Suppressor macrophage (primary cell): ENCODE measurements at regions not wholly inside any gene's neighbourhood (a gene's known extent, or its start where the extent isn't known, plus 50 kb on each side); places are given as distances from the start of the nearest gene placed in this dataset.
"Not testable (repeated sequence)": the region's sequence is repeated elsewhere in the genome, so short reads cannot be mapped to it uniquely, and the experiment has no call there.

Experiments used
- DNase-seq, 4 experiments: peaks; one replicate each; pipeline ENCODE4 v3.0.0-alpha.2; 2020 to 2022

DNA sequence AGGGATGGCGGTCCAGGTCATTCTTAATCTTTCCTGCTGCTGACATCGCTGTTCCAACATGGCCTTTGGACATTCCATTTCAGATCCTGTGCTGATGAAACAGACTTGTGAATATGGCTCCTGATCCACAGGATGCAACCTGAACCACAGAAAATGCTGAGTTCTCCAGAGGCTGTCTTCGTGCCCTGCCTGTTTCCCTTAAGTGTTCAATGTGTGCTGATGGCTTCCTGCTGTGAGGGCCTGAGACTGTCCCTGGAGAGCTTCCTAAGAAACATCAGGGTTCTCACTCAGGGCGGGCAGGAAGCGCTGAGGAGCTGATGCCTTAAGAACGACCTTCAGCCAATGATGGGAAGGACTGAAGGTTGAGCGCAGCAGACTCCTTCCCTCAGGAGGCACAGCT lies 909.4 kb downstream of the UQCRFS1 start:
- no peak for DNase-seq

DNA sequence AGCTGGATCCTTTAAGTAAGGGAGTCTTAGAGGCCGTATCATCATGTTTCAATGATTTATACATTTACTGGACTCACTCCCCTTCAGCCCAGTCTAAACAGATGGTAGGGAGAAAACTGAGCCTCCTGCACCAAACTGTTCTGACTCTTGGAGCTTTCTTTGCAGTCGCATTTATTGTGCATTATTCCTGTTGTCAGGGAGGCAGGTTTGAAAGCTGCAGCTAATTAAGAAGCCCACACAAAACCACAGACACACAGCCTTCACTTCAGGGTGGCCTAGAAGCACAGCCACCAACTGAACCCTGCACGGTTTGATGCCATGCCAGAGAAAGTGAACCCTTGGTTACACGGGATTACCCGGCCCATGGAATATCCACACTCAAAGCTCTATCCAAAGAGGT lies 911.0 kb downstream of the UQCRFS1 start:
- DNase-seq = no peak

DNA sequence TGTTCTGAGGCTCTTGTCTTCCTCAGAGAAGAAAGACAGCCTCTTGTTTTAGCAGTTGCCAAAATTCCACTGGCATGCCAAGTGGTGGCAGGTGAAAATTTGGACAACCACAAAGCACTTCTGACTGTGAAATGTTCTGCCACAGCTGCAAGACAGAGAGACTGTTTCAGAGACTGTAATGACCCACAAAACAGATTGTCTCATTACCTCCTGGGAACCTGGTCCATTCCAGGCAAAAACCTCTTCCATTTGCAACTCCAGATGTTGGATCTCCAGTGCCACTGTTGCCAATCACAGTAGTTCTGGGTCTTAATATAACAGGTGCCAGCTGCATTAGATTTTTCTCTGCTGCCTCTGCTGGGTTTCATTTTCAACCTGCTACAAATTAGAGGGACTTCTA lies 911.5 kb downstream of the UQCRFS1 start:
- no peak for DNase-seq

DNA sequence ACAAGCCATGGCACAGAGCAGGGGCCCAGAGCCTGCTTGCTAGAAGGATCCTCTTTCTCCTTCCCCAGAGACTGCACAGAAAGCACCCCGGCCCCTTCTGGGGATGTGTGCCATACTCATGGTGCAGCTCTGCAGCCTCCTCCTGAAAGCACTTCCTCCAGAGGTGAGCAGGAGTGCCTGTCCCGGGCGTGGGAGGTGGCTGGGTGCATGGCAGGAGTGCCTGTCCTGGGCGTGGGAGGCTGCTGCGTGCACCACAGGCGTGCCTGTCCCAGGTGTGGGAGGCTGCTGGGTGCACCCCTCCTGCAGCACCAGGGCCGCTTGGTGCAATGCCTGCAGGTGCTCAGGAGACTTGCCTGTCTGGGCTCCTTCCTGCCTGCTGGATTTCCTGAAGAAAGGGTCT lies 913.3 kb downstream of the UQCRFS1 start:
- DNase-seq = no peak

DNA sequence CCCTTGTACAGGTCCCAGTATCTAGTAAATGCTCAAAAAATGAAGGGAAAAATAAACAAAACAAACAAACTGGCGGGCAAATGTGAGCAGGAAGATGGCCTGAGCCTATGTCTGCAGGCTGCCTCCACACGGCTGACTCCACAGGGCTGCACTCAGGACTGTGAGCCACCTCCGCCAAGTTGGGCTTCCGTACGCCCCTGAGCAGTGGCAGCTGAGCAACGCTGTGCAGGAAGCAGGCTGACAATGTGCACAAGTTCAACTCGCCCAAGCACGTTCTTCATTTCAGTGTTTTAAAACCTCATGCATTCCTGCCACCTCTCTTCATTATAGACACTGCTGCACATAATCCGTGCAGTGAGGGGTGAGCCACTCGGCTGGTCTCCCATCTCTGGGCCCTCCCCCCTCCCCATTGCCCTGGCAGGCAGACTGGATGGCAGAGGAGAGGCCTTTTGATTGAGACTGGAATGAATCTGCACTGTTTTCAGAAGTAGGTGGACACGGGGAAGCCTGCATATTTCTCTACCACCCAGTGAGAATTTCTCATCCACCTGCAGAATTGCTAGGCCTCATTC lies 915.3 kb downstream of the UQCRFS1 start:
- DNase-seq = no peak

DNA sequence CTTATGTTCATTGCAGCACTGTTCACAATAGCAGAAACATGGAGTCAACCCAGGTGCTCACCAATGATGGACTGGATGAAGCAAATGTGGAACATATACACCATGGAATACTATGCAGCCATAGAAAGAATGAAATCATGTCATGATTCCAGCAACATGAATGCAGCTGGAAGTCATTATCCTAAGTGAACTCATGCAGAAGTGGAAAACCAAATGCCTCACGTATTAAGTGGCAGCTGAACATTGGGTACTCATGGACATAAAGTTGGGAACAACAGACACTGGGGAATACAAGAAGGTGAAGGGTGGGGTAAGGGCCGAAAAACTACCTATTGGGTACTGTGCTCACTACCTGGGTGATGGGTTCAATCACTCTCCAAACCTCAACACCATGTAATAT lies 915.9 kb downstream of the UQCRFS1 start:
- DNase-seq = no peak

DNA sequence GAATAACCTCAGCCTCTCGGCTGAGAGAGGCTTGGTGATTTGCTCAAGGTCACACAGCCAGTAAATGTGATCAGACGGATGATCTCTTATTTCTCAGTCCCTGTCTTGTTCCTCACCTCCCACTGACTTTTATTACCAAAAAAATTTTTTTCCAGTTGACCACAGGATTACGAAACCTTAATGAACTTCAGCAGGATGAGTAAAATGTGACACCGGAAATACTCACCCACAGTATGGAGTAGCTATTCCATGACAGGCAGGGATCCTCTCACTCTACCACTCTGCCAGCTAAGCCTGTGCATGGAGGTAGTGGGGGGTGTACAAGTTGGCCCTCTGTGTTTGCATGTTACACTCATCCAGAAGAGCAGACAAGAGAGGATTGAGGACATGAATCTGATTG lies 916.4 kb downstream of the UQCRFS1 start:
- DNase-seq = peak in 1 of 4 experiments; percentile 15

DNA sequence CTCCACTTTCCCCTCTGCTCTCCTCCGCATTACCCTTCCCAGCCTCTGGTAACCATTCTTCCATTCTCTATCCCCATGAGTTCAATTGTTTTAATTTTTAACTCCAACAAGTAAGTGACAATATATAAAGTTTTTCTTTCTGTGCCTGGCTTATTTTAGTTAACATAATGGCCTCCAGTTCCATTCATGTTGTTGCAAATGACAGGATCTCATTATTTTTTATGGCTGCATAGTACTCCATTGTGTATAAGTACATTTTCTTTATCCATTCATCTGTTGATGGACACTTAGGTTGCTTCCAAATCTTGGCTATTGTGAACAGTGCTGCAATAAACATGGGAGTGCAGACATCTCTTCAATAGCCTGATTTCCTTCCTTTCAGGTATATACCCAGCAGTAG lies 918.0 kb downstream of the UQCRFS1 start:
- not testable (repeated sequence) for DNase-seq

DNA sequence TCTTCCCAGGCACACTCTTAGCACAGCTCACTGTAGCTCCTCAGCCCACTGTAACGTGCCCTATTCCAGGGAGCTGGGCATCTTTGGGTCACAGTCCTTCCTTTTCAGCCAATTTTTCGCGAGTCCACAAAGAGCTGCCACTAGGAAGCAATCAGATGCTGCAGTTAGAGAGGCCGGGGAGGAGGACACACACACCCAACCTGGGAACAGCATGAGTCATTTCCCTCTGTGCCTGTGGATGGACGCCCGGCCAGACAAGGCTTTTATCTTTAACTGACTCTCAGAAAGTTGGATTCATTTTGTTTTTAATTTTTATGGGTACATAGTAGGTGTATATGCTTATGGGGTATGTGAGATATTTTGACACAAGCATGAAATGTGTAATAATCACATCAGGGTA lies 918.6 kb downstream of the UQCRFS1 start:
- DNase-seq = no peak

DNA sequence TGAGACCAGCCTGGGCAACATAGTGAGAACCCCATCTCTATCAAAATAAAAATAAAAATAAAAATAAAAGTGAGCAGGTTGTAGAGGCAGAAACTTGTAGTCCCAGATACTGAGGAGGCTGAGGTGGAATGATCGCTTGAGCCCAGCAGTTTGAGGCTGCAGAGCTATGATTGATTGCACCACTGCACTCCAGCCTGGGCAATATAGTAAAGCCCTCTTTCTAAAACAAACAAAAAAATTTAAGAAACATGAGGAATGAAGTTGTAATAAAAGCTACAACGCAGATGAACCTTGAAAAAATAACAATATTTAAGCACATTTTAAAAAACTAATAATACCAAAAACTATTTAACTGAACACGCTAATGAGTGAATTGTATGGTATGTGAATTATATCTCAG lies 919.3 kb downstream of the UQCRFS1 start:
- no peak for DNase-seq

DNA sequence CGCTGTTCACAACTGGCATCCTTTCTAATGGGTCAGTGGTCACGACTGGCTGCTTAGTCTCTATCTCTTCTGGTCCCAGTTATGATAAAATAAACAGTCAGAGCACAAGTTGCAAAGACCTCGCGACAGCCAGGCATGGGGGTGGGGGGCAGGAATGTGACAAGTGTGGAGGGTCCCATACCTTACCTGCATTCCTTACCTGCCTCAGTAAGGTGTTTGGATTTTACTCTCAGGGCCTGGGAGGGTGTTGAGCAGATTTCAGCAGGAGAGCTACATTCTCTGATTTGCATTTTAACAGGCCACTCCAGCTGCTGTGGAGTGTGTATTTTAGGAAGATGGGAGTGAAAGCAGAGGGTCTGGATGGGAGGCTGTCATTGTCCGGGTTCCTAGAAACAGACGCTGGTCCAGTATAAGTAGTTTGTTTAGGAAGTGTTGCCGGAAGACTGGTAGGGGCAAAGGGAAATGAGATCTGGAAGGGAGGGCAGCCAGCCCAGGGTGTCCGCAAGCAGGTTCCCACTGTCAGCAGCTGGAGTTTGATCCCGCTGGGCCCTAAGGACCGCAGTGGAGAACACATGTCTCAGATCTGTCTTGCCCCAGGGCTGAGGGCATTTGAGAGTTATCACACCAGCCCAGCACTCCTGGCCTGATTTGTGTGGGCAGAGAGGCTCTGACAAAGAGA lies 920.0 kb downstream of the UQCRFS1 start:
- no peak for DNase-seq

DNA sequence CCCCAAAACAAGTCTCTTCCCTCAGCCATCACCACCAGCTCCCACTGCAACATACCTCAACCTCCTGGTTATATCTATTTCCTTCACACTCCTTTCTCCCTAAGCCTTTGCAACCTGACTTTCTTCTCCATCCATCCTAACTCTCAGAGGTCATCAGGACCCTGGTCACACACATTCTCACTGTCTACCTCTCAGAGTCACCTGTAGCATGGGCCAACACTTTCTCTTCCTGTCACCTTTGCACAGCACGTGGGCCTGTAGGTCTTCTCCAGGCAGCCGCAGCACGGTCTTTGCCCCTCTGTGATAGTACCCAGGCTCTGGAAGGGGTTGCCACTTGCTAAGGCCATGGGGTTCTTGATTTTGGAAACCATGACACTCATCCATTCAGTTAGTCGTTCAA lies 921.1 kb downstream of the UQCRFS1 start:
- DNase-seq = no peak

DNA sequence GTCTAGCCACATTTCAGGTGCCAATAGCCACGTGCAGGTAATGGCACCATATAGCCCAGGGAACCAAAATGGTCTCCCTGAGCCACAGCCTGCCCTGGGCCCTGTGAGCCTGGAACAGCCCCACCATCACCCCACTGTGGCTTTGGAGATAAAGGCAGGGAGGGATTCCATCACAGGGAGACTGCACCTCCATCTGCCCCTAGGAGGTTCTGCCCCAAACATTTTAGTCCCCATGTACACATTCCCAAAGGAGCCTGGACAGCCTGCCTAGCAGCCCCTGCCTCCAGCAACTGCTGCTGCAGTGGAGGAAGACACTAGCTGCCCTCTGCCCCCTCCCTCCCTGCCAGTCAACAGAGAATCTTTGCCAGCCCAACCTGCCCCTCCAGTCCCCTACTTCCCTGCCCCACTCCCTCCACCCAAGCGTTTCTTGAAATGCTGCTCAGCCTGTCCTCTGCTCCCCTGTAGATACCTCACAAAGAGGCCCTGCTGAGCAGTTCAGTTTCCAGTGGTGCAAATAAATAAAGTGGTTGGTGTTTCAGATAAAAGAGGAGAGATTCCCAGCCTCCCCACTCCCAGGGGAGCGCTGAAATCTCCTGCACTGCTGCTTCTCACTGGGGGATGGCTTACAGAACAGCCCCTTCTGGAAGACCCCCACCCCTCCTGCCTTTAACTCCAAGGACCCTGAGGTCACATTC lies 921.8 kb downstream of the UQCRFS1 start:
- DNase-seq = no peak

DNA sequence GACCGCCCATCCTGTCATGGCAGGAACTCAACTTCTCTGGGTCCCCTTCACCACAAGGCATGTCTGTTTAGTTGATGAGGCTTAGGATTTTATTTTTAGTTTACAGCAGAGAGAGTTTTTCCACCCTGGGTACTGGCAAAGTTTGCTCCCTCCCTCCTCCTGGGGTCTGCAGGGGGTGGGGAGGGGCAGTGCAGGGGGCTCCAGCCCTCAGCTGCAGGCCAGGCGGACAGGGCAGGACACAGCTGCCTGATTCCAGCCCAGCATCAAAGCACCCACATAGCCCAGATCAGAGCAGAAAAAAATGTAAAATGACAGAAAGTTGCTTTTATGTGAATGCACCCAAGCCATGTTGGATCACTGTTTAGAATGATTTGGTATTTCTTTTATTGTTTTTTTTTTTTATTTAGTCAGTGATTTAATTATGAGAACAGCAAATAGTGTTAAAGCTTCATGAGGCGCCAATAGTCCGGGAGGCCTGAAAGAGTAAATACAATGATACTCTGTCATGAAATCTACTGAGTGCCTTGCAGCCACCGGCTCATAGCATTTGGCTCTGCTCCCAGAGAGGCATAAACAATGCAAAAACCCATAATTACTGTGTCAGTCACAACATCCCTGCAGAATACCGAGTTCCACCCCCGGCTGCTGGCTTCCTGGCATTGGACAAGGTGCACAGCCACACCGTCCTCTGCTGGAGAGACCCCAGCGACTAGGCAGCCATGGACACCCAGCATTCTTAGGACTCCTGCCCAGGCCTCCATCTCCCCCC lies 923.5 kb downstream of the UQCRFS1 start:
- DNase-seq = no peak

DNA sequence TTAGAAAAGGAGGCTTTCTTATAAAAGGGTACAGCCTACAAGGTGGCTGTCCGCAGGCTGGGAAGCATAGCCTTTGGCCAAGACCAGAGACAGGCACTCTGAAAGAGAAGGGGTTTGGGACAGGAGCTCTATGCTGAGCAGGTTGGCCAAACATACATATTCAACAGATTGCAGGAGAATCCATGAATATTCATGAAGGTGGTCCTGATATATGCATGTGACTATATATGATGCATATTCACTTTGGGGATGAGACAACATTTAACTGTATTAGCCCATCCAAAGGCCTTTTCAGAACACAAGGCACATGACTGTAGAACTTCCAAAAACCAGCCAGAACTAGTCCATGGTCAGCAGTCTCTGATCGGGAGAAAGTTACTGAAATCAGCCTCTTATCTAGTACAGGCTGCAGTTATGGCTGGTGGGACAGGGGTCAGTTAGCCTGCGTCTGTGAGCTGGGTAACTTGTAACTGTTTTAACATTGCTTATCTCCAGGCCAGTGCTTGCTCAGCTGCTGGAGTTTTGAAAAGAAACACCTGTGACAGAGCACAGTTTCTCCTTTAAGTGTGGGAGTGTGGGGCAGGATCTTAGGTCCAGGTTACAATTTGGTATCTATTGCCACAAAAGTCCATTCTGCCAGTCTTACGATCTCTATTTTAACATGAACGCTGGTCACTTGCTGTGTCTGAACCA lies 924.2 kb downstream of the UQCRFS1 start:
- no peak for DNase-seq

DNA sequence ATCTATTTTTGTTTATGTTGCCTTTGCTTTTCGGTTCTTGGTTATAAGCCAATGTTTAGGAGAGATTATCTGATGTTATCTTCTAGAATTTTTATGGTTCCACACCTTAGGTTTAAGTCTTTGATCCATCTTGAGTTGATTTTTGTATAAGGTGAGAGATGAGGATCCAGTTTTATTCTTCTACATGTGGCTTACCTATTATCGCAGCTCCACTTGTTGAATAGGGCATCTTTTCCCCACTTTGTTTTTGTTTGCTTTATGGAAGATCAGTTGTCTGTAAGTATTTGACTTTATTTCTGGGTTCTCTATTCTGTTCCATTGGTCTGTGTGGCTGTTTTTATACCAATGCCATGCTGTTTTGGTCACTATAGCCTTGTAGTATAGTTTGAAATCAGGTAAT lies 927.0 kb downstream of the UQCRFS1 start:
- no peak for DNase-seq

DNA sequence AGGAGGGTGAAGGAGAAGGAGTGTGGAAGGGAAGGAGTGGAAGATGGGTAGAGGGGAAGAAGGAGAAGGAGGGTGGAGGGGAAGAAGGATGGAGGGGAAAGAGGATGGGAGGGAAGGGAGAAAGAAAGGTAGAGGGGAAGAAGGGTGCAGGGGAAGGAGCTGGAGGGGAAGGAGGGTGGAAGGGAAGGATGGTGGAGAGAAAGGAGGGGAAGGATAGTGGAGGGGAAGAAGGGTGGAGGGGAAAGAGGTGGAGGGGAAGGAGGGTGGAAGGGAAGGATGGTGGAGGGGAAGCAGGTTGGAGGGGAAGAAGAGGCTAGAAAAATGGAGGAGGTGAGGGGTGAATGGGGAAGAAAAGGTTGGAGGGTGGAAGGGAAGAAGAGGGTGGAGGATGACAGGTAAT lies 927.9 kb downstream of the UQCRFS1 start:
- DNase-seq = no peak

DNA sequence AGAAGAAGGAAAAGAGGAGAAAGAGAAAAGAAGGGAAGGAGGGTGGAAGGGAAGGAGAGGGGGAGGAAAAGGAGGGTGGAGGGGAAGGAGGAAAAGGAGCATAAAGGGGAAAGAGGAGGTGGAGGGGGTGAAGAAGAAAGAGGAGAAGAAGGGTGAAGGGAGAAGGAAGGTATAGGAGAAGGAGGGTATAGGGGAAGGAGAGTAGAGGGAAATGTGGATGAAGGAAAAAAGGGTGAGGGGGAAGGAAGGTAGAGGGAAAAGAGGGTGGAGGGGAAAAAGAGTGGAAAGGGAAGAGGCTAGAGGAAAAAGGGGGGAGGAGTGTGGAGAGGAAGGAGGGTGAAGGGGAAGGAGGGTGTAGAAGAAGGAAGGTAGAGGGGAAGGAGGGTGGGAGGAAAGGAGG lies 928.6 kb downstream of the UQCRFS1 start:
- no peak for DNase-seq

DNA sequence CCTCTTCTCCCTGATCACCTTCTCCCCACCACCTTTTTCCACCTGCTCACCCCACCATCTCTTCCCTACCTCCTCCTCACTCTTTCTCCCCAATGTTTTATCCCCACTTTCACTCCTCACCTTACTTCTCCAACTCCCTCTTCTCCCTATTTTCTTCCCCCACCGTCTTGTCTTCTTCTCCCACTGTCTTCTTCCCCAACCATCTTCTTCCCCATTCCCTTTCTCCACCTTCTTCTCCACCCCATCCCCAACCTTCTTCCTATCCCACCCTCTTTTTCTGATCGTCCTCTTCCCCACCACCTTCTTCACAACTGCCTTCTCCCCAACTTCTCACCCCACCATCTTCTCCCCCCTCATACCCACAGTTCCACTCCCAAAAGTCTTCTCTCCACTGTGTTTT lies 929.4 kb downstream of the UQCRFS1 start:
- no peak for DNase-seq

DNA sequence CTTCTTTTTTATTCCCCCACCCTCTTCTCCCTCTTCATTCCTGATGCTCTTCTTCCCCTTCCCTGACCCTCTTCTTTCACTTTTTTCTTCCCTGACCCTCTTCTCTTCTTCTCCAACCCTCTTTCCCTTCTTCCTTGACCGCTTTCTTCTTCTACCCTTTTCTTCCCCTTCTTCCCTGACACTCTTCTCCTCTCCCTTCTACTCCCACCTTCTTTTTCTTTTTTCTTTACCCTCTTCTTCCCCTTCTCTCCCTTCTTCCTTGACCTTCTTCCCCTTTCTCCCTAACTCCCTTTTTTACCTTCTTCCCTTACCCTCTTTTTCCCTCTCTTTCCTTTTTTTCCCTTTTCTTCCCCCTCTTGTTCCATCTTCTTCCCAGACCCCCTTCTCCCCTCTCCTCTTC lies 931.3 kb downstream of the UQCRFS1 start:
- no peak for DNase-seq

DNA sequence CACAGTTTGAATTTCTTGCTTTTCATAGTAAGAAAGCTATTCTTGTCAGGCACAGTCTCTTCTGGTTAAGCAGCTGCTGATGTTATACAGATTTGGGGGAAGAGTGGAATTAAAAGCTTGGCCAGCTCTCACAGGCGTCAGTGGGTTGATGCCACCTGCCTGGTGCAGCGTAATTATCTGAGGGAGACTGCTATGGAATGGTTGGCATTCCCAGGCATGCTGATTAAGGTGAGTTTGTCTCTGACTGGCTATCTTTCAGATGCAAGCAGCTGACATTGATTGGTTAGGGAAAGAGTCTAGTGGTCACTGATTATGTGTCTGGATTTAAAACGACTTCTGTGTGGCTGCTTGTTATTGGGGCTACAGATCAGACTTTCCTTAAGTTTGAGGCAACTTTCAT lies 948.4 kb downstream of the UQCRFS1 start:
- no peak for DNase-seq

DNA sequence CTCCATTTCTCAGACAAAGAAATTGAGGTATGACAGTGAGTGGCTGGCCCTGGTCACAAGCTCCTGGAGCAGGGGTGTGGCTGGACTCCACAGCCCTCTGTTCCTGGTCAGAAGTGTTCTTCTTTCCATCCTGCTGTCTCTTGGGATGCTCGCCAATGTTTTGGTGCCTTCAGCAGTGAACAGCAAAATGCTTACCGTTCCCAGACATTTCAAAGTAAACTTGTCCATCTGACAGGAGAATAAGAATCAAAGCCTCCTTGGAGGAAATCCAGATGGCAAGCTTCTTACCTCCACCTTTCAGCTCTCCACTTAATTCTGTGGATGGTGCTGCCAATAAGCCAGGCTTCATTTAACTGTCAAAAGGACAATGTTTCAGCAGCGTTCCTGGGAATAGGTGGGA lies 954.1 kb downstream of the UQCRFS1 start:
- no peak for DNase-seq

DNA sequence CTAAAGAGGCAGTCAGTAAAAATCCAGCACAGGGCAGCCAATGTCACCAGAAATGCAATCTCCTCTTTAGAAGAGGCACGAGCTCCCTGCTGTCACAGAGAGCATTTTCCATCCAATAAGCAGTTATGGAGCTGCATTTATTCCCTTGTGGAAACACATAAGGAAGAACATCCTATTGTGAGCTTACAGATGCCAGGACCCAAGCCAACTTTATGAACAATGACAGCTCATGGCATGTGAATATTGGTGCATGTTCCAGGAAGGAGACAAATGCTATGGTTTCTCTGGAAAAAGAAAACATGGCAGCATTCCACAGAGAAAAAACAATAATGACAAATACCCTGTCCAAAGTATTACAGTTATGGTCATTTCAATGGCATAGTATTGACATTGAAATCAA lies 955.6 kb downstream of the UQCRFS1 start:
- no peak for DNase-seq
